ENCODE measurements at regions not wholly inside any gene's neighbourhood (a gene's known extent, or its start where the extent isn't known, plus 50 kb on each side); places are given as distances from the start of the nearest gene placed in this dataset.
"Not testable (repeated sequence)": the region's sequence is repeated elsewhere in the genome, so short reads cannot be mapped to it uniquely, and the experiment has no call there.

GRCh38 chr2:107669335-107669734 lies 157.4 kb upstream of the RGPD4 start:
- DNase-seq = no peak

GRCh38 chr2:107681936-107682335 lies 144.8 kb upstream of the RGPD4 start:
- DNase-seq = no peak

- no peak for DNase-seq
Observed at GRCh38 chr2:107684421-107684820, 142.3 kb upstream of the RGPD4 start.

GRCh38 chr2:107685421-107685986 lies 141.2 kb upstream of the RGPD4 start:
- no peak for DNase-seq

GRCh38 chr2:107687073-107687472 lies 139.6 kb upstream of the RGPD4 start:
- no peak for DNase-seq

GRCh38 chr2:107688135-107688534 lies 138.6 kb upstream of the RGPD4 start:
- DNase-seq = no peak

GRCh38 chr2:107693604-107694003 lies 133.1 kb upstream of the RGPD4 start:
- DNase-seq = no peak

GRCh38 chr2:107694667-107695066 lies 132.0 kb upstream of the RGPD4 start:
- DNase-seq = no peak

- no peak for DNase-seq
Observed at GRCh38 chr2:107697385-107697784, 129.3 kb upstream of the RGPD4 start.

- DNase-seq = no peak
Observed at GRCh38 chr2:107698861-107699260, 127.8 kb upstream of the RGPD4 start.

- DNase-seq = no peak
Observed at GRCh38 chr2:107700073-107700472, 126.6 kb upstream of the RGPD4 start.

- DNase-seq = no peak
Observed at GRCh38 chr2:107711941-107712340, 114.8 kb upstream of the RGPD4 start.

- DNase-seq = no peak
Observed at GRCh38 chr2:107712857-107713256, 113.8 kb upstream of the RGPD4 start.

- DNase-seq = no peak
Observed at GRCh38 chr2:107717661-107718060, 109.0 kb upstream of the RGPD4 start.

GRCh38 chr2:107719141-107719540 lies 107.6 kb upstream of the RGPD4 start:
- no peak for DNase-seq

- no peak for DNase-seq
Observed at GRCh38 chr2:107719836-107720235, 106.9 kb upstream of the RGPD4 start.

- no peak for DNase-seq
Observed at GRCh38 chr2:107721178-107721577, 105.5 kb upstream of the RGPD4 start.

- DNase-seq = no peak
Observed at GRCh38 chr2:107721586-107721985, 105.1 kb upstream of the RGPD4 start.

- not testable (repeated sequence) for DNase-seq
Observed at GRCh38 chr2:107725824-107726223, 100.9 kb upstream of the RGPD4 start.

- no peak for DNase-seq
Observed at GRCh38 chr2:107727318-107727717, 99.4 kb upstream of the RGPD4 start.

- DNase-seq = no peak
Observed at GRCh38 chr2:107728586-107728985, 98.1 kb upstream of the RGPD4 start.

GRCh38 chr2:107729440-107729839 lies 97.3 kb upstream of the RGPD4 start:
- DNase-seq = no peak

- no peak for DNase-seq
Observed at GRCh38 chr2:107730898-107731297, 95.8 kb upstream of the RGPD4 start.

- DNase-seq = no peak
Observed at GRCh38 chr2:107731435-107731834, 95.3 kb upstream of the RGPD4 start.

- DNase-seq = no peak
Observed at GRCh38 chr2:107735201-107735600, 91.5 kb upstream of the RGPD4 start.

GRCh38 chr2:107737756-107738155 lies 88.9 kb upstream of the RGPD4 start:
- DNase-seq = no peak
